Endothelial cell of umbilical vein (primary cell): ENCODE measurements at regions not wholly inside any gene's neighbourhood (a gene's known extent, or its start where the extent isn't known, plus 50 kb on each side); places are given as distances from the start of the nearest gene placed in this dataset.

ENCODE experiments used
- BruUV-seq: library from RNA; stranded (reverse); fragments of 400-500 nt; replicated peaks from 2 replicates; lab custom pipeline; 2021; lab: Mats Ljungman, UMichigan
- CTCF ChIA-PET: fragments of 300-600, 350-600 bp; sonication (Branson Sonifier 250); formaldehyde crosslinking; loops from one replicate; lab custom pipeline; 2021; ENCODE audit warnings: antibody characterized with exemption, inconsistent platforms; lab: Charles Lee
- POLR2A ChIA-PET: fragments of 300-600, 350-600 bp; sonication (Branson Sonifier 250); formaldehyde crosslinking; loops from one replicate; lab custom pipeline; 2021; ENCODE audit warnings: antibody characterized with exemption, inconsistent platforms; lab: Charles Lee
- DNase-seq: peaks from one replicate; pipeline ENCODE4 v3.0.0-alpha.2; 2011; ENCODE audit warnings: low read depth, low spot score
- FAIRE-seq: peaks from 2 replicates; lab custom pipeline; 2011; peaks lifted over from hg19 to GRCh38; lab: Jason Lieb, UNC
- H2AFZ ChIP-seq: 2 replicates; pipeline ENCODE4 v1.6.0; 2012; ENCODE audit warnings: low read depth, low read length, control low read depth, inconsistent platforms
- H3K27ac ChIP-seq: 2 replicates; pipeline ENCODE4 v1.5.1; 2011; ENCODE audit warnings: low read depth, mild to moderate bottlenecking, control low read depth, low read length, moderate library complexity; ENCODE audit not compliant: insufficient read depth
- H3K27me3 ChIP-seq, 2 experiments: 2 replicates each; pipeline versions ENCODE4 v1.6.0 to v1.6.1; 2011; ENCODE audit warnings: low read length in 2 of 2, mixed read lengths in 1 of 2; ENCODE audit not compliant: control insufficient read depth in 2 of 2, insufficient read depth in 2 of 2
- H3K36me3 ChIP-seq, 2 experiments: 2 replicates in 1 of 2; 3 replicates in 1 of 2; pipeline ENCODE4 v1.5.1; 2011; ENCODE audit warnings: low read length in 2 of 2, mild to moderate bottlenecking in 1 of 2, moderate library complexity in 1 of 2; ENCODE audit not compliant: control insufficient read depth in 2 of 2, insufficient read depth in 2 of 2; ENCODE audit errors: extremely low read depth in 1 of 2
- H3K4me1 ChIP-seq: 3 replicates; pipeline ENCODE4 v1.5.1; 2011; ENCODE audit warnings: mild to moderate bottlenecking, low read length; ENCODE audit not compliant: control insufficient read depth, insufficient read depth; ENCODE audit errors: extremely low read depth
- H3K4me2 ChIP-seq: 2 replicates; pipeline ENCODE4 v1.6.1; 2011; ENCODE audit warnings: low read length, control low read depth, mixed read lengths; ENCODE audit not compliant: insufficient read depth
- H3K4me3 ChIP-seq, 3 experiments: fragments of 200-600 bp in 1 of 3; sonication (generic), shearing (Covaris generic) in 1 of 3; replicated peaks in 1 of 3; 2 replicates each; pipeline ENCODE4 v1.5.1; 2011 to 2016; ENCODE audit warnings: control low read depth in 3 of 3, low read length in 3 of 3, mild to moderate bottlenecking in 2 of 3, inconsistent platforms in 1 of 3, low read depth in 1 of 3, moderate library complexity in 1 of 3; ENCODE audit not compliant: insufficient read depth in 1 of 3
- H3K79me2 ChIP-seq: 2 replicates; pipeline ENCODE4 v1.6.0; 2012; ENCODE audit warnings: low read length, inconsistent platforms; ENCODE audit not compliant: control insufficient read depth, insufficient read depth
- H3K9ac ChIP-seq: replicated peaks from 2 replicates; pipeline ENCODE3; 2011; ENCODE audit warnings: low read length, control low read depth; ENCODE audit not compliant: insufficient read depth; ENCODE audit errors: extremely low read depth
- H3K9me1 ChIP-seq: replicated peaks from 3 replicates; pipeline ENCODE4 v1.6.0; 2011; ENCODE audit warnings: mild to moderate bottlenecking, low read length; ENCODE audit not compliant: control insufficient read depth, insufficient read depth; ENCODE audit errors: extremely low read depth
- H3K9me3 ChIP-seq: replicated peaks from 2 replicates; pipeline ENCODE4 v1.5.1; 2012; ENCODE audit warnings: low read length, inconsistent platforms; ENCODE audit not compliant: control insufficient read depth, insufficient read depth
- H4K20me1 ChIP-seq: replicated peaks from 2 replicates; pipeline ENCODE3; 2011; ENCODE audit warnings: mild to moderate bottlenecking, low read length; ENCODE audit not compliant: control insufficient read depth, insufficient read depth; ENCODE audit errors: extremely low read depth
- EZH2 ChIP-seq: IDR thresholded peaks from 2 replicates; pipeline ENCODE4 v1.6.1; 2012; ENCODE audit warnings: borderline replicate concordance, low read depth, mild to moderate bottlenecking, moderate library complexity, low read length, inconsistent platforms; ENCODE audit not compliant: severe bottlenecking
- FOS ChIP-seq: IDR thresholded peaks from 2 replicates; pipeline ENCODE4 v1.6.1; 2011; ENCODE audit warnings: mild to moderate bottlenecking, low read length, moderate library complexity, borderline replicate concordance; ENCODE audit not compliant: insufficient read depth
- GATA2 ChIP-seq: IDR thresholded peaks from 2 replicates; pipeline ENCODE4 v1.7.0; 2011; ENCODE audit warnings: low read depth, mild to moderate bottlenecking, moderate library complexity, mixed read lengths, low read length; ENCODE audit not compliant: insufficient read length, insufficient read depth
- JUN ChIP-seq: IDR thresholded peaks from 2 replicates; pipeline ENCODE4 v1.6.1; 2011; ENCODE audit warnings: borderline replicate concordance, low read depth; ENCODE audit not compliant: insufficient read length, insufficient read depth
- MYC ChIP-seq: IDR thresholded peaks from one replicate; pipeline ENCODE4 v1.6.1; 2011; ENCODE audit warnings: mild to moderate bottlenecking, low read depth, low read length
- POLR2A ChIP-seq: IDR thresholded peaks from 2 replicates; pipeline ENCODE4 v1.6.1; 2012; ENCODE audit warnings: low read depth, mild to moderate bottlenecking, control low read depth, low read length
- POLR2AphosphoS5 ChIP-seq: IDR thresholded peaks from 2 replicates; pipeline ENCODE4 v1.6.1; 2012; ENCODE audit warnings: low read depth, mild to moderate bottlenecking, control low read depth, low read length, moderate library complexity; ENCODE audit not compliant: insufficient read depth
- dilution Hi-C: fragments of 300-500 bp; cut with MboI; formaldehyde crosslinking; loops from one replicate; pipeline ENCODE4 v1.15.0; 2019; ENCODE audit warnings: low sequenced_read_pairs; ENCODE audit not compliant: extremely low pct_ligation_motif_present
- intact Hi-C: fragments of 100-400 bp; cut with micrococcal nuclease; formaldehyde crosslinking; loops from one replicate; pipeline ENCODE4 v1.10.0; 2022
- TF ChIP-seq, protein P1 (sequence below): IDR thresholded peaks from 2 replicates; pipeline ENCODE4 v1.6.1; 2011; ENCODE audit not compliant: insufficient read depth, insufficient read length
- TF ChIP-seq, protein P2 (sequence below), 2 donors: IDR thresholded peaks; 1 replicate in 1 of 2; 2 replicates in 1 of 2; pipeline ENCODE4 v1.5.1; 2011; ENCODE audit warnings: low read length in 2 of 2, mild to moderate bottlenecking in 2 of 2, moderate library complexity in 2 of 2, control low read depth in 1 of 2, inconsistent platforms in 1 of 2, low read depth in 1 of 2; ENCODE audit not compliant: insufficient read depth in 1 of 2; ENCODE audit errors: extremely low read depth in 1 of 2

GRCh38 chr10:33477291-33478088 is 143.0 kb upstream of the NRP1 start:
- peaks cover 3% of the 10 kb centered on the region in 2 experiments for H3K27me3 ChIP-seq
- dilution Hi-C loops (no loop called here), intact Hi-C loops (no loop called here)

More at GRCh38 chr10:33477291-33478088, 143.0 kb upstream of the NRP1 start:
- FAIRE-seq, result no peak
- H3K27ac ChIP-seq, result no peak overlapping the region
- no peaks in the 10 kb centered on the region for H4K20me1 ChIP-seq
- POLR2A ChIA-PET, result no interaction called here
- no peak overlapping the region for H3K9ac ChIP-seq
- H3K79me2 ChIP-seq, result no peaks in the 10 kb centered on the region
- CTCF ChIA-PET, result interaction anchor here (0.6 to 1.6 kb wide), 2 partner anchors 15 to 25 kb away, joined by 3 to 4 read pairs; no protein-coding TSS in a partner anchor
- no TSS peak for BruUV-seq
- no peak overlapping the region for H2AFZ ChIP-seq
- H3K4me2 ChIP-seq, result no peak overlapping the region
- no peaks in the 10 kb centered on the region for H3K9me1 ChIP-seq
- no peaks in the 10 kb centered on the region for H3K4me1 ChIP-seq
- no peaks in the 10 kb centered on the region for H3K36me3 ChIP-seq
- no peaks in the 10 kb centered on the region for H3K9me3 ChIP-seq
- no peak for TF ChIP-seq POLR2A
- TF ChIP-seq, protein P1, sequence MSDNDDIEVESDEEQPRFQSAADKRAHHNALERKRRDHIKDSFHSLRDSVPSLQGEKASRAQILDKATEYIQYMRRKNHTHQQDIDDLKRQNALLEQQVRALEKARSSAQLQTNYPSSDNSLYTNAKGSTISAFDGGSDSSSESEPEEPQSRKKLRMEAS, result no peak
- TF ChIP-seq POLR2AphosphoS5, result no peak
- no peak for TF ChIP-seq FOS
- TF ChIP-seq GATA2, result no peak
- TF ChIP-seq EZH2, result no peak
- no peak for TF ChIP-seq MYC
- TF ChIP-seq, protein P2, sequence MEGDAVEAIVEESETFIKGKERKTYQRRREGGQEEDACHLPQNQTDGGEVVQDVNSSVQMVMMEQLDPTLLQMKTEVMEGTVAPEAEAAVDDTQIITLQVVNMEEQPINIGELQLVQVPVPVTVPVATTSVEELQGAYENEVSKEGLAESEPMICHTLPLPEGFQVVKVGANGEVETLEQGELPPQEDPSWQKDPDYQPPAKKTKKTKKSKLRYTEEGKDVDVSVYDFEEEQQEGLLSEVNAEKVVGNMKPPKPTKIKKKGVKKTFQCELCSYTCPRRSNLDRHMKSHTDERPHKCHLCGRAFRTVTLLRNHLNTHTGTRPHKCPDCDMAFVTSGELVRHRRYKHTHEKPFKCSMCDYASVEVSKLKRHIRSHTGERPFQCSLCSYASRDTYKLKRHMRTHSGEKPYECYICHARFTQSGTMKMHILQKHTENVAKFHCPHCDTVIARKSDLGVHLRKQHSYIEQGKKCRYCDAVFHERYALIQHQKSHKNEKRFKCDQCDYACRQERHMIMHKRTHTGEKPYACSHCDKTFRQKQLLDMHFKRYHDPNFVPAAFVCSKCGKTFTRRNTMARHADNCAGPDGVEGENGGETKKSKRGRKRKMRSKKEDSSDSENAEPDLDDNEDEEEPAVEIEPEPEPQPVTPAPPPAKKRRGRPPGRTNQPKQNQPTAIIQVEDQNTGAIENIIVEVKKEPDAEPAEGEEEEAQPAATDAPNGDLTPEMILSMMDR (IDR thresholded peaks at IDR 0.05; ENCODE audit: extremely low read depth in 1 of 2, insufficient read depth in 1 of 2, low read depth in 1 of 2, low read length in 2 of 2), result no peak
- no peak for TF ChIP-seq JUN
- DNase-seq, result no peak
- no peak overlapping the region for H3K4me3 ChIP-seq
